Lower lobe of right lung (tissue), 2 donors: ENCODE measurements at regions not wholly inside any gene's neighbourhood (a gene's known extent, or its start where the extent isn't known, plus 50 kb on each side); places are given as distances from the start of the nearest gene placed in this dataset.
"Not testable (repeated sequence)": the region's sequence is repeated elsewhere in the genome, so short reads cannot be mapped to it uniquely, and the experiment has no call there.

ENCODE experiments used
- ATAC-seq, 2 donors: fragments of 200-7000 bp; cut with Tn5 transposase; one replicate each; pipeline ENCODE4 v1.9.1; 2020 to 2022; ENCODE audit warnings: mild to moderate bottlenecking in 2 of 2, moderate library complexity in 2 of 2
- DNase-seq: peaks from one replicate; pipeline ENCODE4 v3.0.0-alpha.2; 2020
- H3K27ac ChIP-seq: fragments of 200-600 bp; one replicate; pipeline ENCODE4 v1.8.0; 2022
- H3K27me3 ChIP-seq: fragments of 200-600 bp; one replicate; pipeline ENCODE4 v1.8.0; 2022; ENCODE audit warnings: low read depth
- H3K36me3 ChIP-seq: fragments of 200-600 bp; one replicate; pipeline ENCODE4 v1.8.0; 2022; ENCODE audit warnings: mild to moderate bottlenecking
- H3K4me1 ChIP-seq: fragments of 200-600 bp; one replicate; pipeline ENCODE4 v1.8.0; 2022
- H3K4me3 ChIP-seq: fragments of 200-600 bp; one replicate; pipeline ENCODE4 v1.8.0; 2022; ENCODE audit warnings: mild to moderate bottlenecking
- H3K9me3 ChIP-seq: fragments of 200-600 bp; one replicate; pipeline ENCODE4 v1.8.0; 2022
- intact Hi-C: fragments of 100-400 bp; cut with DNase I; formaldehyde crosslinking; loops from one replicate; pipeline ENCODE4 v1.11.0; 2022
- TF ChIP-seq, protein P1 (sequence below): fragments of 200-600 bp; IDR thresholded peaks from one replicate; pipeline ENCODE4 v1.8.0; 2022; ENCODE audit warnings: antibody characterized with exemption, mild to moderate bottlenecking
- donor health status: DM: no; HTN: yes; CAD: no; lungs with severe emphysema.

GRCh38 chr5:102154791-102155605, 141.1 kb downstream of the SLCO4C1 start:
- ATAC-seq, H3K36me3 ChIP-seq, intact Hi-C loops, H3K27ac ChIP-seq, H3K9me3 ChIP-seq, H3K4me1 ChIP-seq, H3K27me3 ChIP-seq: not testable (repeated sequence)
- H3K4me3 ChIP-seq, result peak overlapping the region; percentile 34
- peak; percentile 43 for DNase-seq

DNA sequence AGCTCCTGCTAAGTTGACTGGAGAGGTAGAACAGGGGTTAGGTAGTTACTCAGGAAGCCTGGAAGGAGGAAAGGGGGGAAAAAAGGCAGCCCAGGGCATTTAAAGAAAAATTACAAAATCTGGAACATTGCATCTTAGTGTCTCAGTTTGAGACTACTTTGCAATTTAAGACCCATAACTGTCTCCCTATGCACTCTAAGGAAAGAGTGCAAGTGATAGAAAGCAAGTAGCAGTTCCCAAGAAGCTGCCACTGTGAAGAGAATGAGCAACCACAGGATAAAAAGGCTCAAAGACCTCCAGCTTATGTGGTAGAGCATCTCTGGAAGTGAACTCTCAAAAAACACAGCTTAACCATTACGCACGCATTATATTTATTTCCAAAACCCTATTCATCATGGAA, 141.8 kb downstream of the SLCO4C1 start:
- TF ChIP-seq, protein P1, sequence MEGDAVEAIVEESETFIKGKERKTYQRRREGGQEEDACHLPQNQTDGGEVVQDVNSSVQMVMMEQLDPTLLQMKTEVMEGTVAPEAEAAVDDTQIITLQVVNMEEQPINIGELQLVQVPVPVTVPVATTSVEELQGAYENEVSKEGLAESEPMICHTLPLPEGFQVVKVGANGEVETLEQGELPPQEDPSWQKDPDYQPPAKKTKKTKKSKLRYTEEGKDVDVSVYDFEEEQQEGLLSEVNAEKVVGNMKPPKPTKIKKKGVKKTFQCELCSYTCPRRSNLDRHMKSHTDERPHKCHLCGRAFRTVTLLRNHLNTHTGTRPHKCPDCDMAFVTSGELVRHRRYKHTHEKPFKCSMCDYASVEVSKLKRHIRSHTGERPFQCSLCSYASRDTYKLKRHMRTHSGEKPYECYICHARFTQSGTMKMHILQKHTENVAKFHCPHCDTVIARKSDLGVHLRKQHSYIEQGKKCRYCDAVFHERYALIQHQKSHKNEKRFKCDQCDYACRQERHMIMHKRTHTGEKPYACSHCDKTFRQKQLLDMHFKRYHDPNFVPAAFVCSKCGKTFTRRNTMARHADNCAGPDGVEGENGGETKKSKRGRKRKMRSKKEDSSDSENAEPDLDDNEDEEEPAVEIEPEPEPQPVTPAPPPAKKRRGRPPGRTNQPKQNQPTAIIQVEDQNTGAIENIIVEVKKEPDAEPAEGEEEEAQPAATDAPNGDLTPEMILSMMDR, result no peak
- H3K27ac ChIP-seq, result no peak overlapping the region
- DNase-seq (no peak), ATAC-seq (no peak)
- H3K9me3 ChIP-seq, result no peaks in the 10 kb centered on the region
- H3K4me3 ChIP-seq, result peak overlapping the region; percentile 34
- no peaks in the 10 kb centered on the region for H3K36me3 ChIP-seq
- no peaks in the 10 kb centered on the region for H3K27me3 ChIP-seq
- H3K4me1 ChIP-seq, result no peaks in the 10 kb centered on the region
- intact Hi-C loops, result no loop called here

DNA sequence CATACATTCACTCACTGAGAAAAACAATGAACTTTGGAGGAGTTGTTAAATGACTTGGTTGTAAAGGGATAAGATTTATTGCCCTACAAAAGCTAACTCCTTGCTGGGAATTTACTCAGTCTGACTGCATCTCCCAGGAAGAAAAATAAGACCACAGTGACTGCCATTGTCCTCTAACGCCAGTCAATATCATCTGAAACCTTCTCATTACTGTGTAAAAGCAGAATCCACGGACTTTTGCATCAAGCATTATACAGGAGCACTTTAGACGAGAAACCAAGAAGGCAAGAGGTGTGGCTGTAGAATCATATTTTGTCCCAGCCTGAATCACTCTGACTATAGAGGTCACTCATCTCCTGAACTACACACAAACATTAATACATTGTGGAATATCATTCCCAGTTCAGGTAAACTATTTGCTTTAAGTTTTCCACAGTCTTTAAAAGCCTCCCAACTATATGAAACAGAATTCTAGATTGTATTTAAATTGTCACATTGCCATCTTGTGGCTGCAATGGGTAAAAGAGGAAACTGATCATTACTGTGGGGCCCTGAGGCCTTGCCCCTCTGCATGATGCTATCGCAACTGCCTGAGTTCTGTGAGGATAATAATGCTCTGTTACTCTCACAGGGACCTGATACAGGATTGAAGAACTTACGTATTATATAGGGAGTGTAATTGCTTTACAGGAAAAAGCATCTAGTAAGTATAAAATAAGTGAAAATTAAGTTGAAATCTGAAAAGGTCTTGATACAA, 142.9 kb downstream of the SLCO4C1 start:
- no peaks in the 10 kb centered on the region for H3K36me3 ChIP-seq
- ATAC-seq, result peak; percentile 54 to 56
- no peak overlapping the region for H3K4me3 ChIP-seq
- H3K4me1 ChIP-seq, result no peaks in the 10 kb centered on the region
- no peaks in the 10 kb centered on the region for H3K9me3 ChIP-seq
- no peak overlapping the region for H3K27ac ChIP-seq
- intact Hi-C loops, result no loop called here
- TF ChIP-seq, protein P1, result peak; percentile 43
- no peaks in the 10 kb centered on the region for H3K27me3 ChIP-seq
- no peak for DNase-seq

DNA sequence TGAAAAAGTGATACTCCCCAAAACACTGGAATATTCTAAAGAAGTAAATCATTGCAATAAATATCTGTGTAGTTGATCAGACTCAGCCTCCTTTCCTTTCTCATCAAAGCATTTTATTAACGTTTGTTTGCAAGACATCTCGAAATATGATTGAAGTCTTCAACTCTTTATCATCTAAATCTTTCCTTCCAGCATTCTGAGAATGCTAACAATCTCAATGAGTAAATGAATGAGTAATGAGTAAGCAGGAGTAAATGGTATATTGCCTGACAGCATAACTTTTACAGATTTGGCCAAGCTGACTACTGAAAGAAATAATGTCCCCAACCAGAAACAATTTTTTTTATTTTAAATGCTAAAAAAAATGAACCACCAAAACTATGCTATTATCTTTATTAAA, 157.1 kb downstream of the SLCO4C1 start:
- Histone ChIP-seq H3K36me3 (no peaks in the 10 kb centered on the region), H3K27ac (no peak overlapping the region), H3K9me3 (no peaks in the 10 kb centered on the region), H3K27me3 (no peaks in the 10 kb centered on the region), H3K4me3 (no peak overlapping the region), H3K4me1 (no peaks in the 10 kb centered on the region)
- intact Hi-C loops, result no loop called here
- ATAC-seq (no peak), DNase-seq (no peak)
- TF ChIP-seq, protein P1, result no peak

DNA sequence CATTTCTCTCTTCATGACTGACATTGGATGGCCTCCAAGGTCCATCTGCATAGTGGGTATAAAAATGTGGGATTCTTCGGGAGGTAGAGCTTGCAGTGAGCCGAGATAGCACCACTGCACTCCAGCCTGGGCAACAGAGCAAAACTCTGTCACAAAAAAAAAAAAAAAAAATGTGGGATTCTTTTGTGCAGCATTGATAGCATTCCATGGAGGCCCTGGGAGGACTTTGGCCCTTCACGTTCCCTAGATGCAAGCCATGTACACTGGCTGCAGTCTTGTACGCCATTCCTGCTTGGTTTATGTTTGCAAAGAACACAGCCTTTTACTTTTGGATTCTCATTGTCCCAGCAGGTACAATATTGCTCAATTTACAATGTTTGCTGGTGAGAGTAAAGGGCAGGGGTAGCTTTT, 157.8 kb downstream of the SLCO4C1 start:
- TF ChIP-seq, protein P1, result no peak
- DNase-seq, result no peak
- ATAC-seq, result no peak

GRCh38 chr5:102130890-102131289, 165.2 kb downstream of the SLCO4C1 start:
- no peaks in the 10 kb centered on the region for H3K27me3 ChIP-seq
- H3K9me3 ChIP-seq, result no peaks in the 10 kb centered on the region
- intact Hi-C loops, result no loop called here
- no peaks in the 10 kb centered on the region for H3K36me3 ChIP-seq
- ATAC-seq, result no peak
- no peak overlapping the region for H3K4me3 ChIP-seq
- no peak overlapping the region for H3K27ac ChIP-seq
- no peak for DNase-seq
- H3K4me1 ChIP-seq, result no peaks in the 10 kb centered on the region
- TF ChIP-seq, protein P1, result no peak

More for the DNA sequence above, 157.8 kb downstream of the SLCO4C1 start:
- intact Hi-C loops, result no loop called here
- Histone ChIP-seq H3K4me3 (no peak overlapping the region), H3K36me3 (no peaks in the 10 kb centered on the region), H3K4me1 (no peaks in the 10 kb centered on the region), H3K27me3 (no peaks in the 10 kb centered on the region), H3K9me3 (no peaks in the 10 kb centered on the region), H3K27ac (no peak overlapping the region)
